HepG2 (cell line): ENCODE measurements at regions not wholly inside any gene's neighbourhood (a gene's known extent, or its start where the extent isn't known, plus 50 kb on each side); places are given as distances from the start of the nearest gene placed in this dataset.

Experiments used
- BCL6 ChIP-seq: IDR thresholded peaks from 2 replicates; pipeline ENCODE4 v1.6.1; 2016; ENCODE audit warnings: missing genetic modification reagents, missing compliant biosample characterization
- CBX5 ChIP-seq: sonication (generic); formaldehyde crosslinking; IDR thresholded peaks from 2 replicates; pipeline ENCODE4 v1.4.0; 2020; ENCODE audit warnings: missing genetic modification reagents, borderline replicate concordance
- GTF2F1 ChIP-seq: fragments of 150-350 bp; IDR thresholded peaks from 2 replicates; pipeline ENCODE4 v1.6.1; 2014; ENCODE audit warnings: low read length
- NFIC ChIP-seq: IDR thresholded peaks from 2 replicates; pipeline ENCODE4 v1.6.1; 2012; ENCODE audit warnings: mild to moderate bottlenecking, low read length, inconsistent platforms
- NFKB2 ChIP-seq: sonication (generic); formaldehyde crosslinking; IDR thresholded peaks from 2 replicates; pipeline ENCODE4 v1.4.0; 2020; ENCODE audit warnings: missing genetic modification reagents, borderline replicate concordance
- RAD51 ChIP-seq: fragments of 450-650 bp; IDR thresholded peaks from 2 replicates; pipeline ENCODE4 v1.6.1; 2016; ENCODE audit warnings: borderline replicate concordance
- RFXANK ChIP-seq: IDR thresholded peaks from 2 replicates; pipeline ENCODE4 v1.6.1; 2016
- SMYD3 ChIP-seq: sonication (generic); formaldehyde crosslinking; IDR thresholded peaks from 2 replicates; pipeline ENCODE4 v1.8.1; 2023; ENCODE audit warnings: mild to moderate bottlenecking, missing genetic modification reagents
- ZFP37 ChIP-seq: sonication (generic); formaldehyde crosslinking; IDR thresholded peaks from 2 replicates; pipeline ENCODE4 v1.4.0; 2020; ENCODE audit warnings: missing genetic modification reagents, borderline replicate concordance
- ZNF230 ChIP-seq: sonication (generic); formaldehyde crosslinking; IDR thresholded peaks from 2 replicates; pipeline ENCODE4 v1.4.0; 2020; ENCODE audit warnings: mild to moderate bottlenecking, missing genetic modification reagents
- ZNF337 ChIP-seq: sonication (generic); formaldehyde crosslinking; IDR thresholded peaks from 2 replicates; pipeline ENCODE4 v1.5.1; 2020; ENCODE audit warnings: missing genetic modification reagents, low read depth, mild to moderate bottlenecking, borderline replicate concordance
- ZNF644 ChIP-seq: IDR thresholded peaks from 2 replicates; pipeline ENCODE4 v1.6.1; 2016; ENCODE audit warnings: low read depth
- TF ChIP-seq, protein P1 (sequence below): sonication (generic); formaldehyde crosslinking; IDR thresholded peaks from 2 replicates; pipeline ENCODE4 v1.4.0; 2020; ENCODE audit warnings: missing genetic modification reagents, mild to moderate bottlenecking, borderline replicate concordance
- TF ChIP-seq, protein P2 (sequence below): sonication (generic); formaldehyde crosslinking; IDR thresholded peaks from 2 replicates; pipeline ENCODE4 v1.5.1; 2020; ENCODE audit warnings: mild to moderate bottlenecking, missing genetic modification reagents, borderline replicate concordance
- TF ChIP-seq, protein P3 (sequence below): IDR thresholded peaks from 2 replicates; pipeline ENCODE4 v1.6.1; 2018; ENCODE audit warnings: missing genetic modification reagents
- TF ChIP-seq, protein P4 (sequence below): sonication (generic); formaldehyde crosslinking; IDR thresholded peaks from 2 replicates; pipeline ENCODE4 v1.8.1; 2023; ENCODE audit warnings: mild to moderate bottlenecking, moderate library complexity, missing genetic modification reagents
- TF ChIP-seq, protein P5 (sequence below): sonication (generic); formaldehyde crosslinking; IDR thresholded peaks from 2 replicates; pipeline ENCODE4 v1.5.0; 2020; ENCODE audit warnings: missing genetic modification reagents

- TF ChIP-seq, protein P1, sequence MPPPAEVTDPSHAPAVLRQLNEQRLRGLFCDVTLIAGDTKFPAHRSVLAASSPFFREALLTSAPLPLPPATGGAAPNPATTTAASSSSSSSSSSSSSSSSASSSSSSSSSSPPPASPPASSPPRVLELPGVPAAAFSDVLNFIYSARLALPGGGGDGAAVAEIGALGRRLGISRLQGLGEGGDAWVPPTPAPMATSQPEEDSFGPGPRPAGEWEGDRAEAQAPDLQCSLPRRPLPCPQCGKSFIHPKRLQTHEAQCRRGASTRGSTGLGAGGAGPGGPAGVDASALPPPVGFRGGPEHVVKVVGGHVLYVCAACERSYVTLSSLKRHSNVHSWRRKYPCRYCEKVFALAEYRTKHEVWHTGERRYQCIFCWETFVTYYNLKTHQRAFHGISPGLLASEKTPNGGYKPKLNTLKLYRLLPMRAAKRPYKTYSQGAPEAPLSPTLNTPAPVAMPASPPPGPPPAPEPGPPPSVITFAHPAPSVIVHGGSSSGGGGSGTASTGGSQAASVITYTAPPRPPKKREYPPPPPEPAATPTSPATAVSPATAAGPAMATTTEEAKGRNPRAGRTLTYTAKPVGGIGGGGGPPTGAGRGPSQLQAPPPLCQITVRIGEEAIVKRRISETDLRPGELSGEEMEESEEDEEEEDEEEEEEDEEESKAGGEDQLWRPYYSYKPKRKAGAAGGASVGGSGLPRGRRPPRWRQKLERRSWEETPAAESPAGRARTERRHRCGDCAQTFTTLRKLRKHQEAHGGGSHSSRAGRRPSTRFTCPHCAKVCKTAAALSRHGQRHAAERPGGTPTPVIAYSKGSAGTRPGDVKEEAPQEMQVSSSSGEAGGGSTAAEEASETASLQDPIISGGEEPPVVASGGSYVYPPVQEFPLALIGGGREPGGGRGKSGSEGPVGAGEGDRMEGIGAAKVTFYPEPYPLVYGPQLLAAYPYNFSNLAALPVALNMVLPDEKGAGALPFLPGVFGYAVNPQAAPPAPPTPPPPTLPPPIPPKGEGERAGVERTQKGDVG: no peak
- TF ChIP-seq ZFP37 (CRISPR knock-in tag) (no peak), ZNF337 (CRISPR knock-in tag) (no peak), GTF2F1 (no peak), RFXANK (CRISPR knock-in tag) (no peak), CBX5 (no peak), BCL6 (0 out of 2 replicates have a peak, but pooled peaks have one; percentile 18), NFKB2 (no peak), RAD51 (no peak), ZNF230 (CRISPR knock-in tag) (no peak), SMYD3 (no peak), NFIC (no peak), ZNF644 (no peak)
- TF ChIP-seq, protein P2, sequence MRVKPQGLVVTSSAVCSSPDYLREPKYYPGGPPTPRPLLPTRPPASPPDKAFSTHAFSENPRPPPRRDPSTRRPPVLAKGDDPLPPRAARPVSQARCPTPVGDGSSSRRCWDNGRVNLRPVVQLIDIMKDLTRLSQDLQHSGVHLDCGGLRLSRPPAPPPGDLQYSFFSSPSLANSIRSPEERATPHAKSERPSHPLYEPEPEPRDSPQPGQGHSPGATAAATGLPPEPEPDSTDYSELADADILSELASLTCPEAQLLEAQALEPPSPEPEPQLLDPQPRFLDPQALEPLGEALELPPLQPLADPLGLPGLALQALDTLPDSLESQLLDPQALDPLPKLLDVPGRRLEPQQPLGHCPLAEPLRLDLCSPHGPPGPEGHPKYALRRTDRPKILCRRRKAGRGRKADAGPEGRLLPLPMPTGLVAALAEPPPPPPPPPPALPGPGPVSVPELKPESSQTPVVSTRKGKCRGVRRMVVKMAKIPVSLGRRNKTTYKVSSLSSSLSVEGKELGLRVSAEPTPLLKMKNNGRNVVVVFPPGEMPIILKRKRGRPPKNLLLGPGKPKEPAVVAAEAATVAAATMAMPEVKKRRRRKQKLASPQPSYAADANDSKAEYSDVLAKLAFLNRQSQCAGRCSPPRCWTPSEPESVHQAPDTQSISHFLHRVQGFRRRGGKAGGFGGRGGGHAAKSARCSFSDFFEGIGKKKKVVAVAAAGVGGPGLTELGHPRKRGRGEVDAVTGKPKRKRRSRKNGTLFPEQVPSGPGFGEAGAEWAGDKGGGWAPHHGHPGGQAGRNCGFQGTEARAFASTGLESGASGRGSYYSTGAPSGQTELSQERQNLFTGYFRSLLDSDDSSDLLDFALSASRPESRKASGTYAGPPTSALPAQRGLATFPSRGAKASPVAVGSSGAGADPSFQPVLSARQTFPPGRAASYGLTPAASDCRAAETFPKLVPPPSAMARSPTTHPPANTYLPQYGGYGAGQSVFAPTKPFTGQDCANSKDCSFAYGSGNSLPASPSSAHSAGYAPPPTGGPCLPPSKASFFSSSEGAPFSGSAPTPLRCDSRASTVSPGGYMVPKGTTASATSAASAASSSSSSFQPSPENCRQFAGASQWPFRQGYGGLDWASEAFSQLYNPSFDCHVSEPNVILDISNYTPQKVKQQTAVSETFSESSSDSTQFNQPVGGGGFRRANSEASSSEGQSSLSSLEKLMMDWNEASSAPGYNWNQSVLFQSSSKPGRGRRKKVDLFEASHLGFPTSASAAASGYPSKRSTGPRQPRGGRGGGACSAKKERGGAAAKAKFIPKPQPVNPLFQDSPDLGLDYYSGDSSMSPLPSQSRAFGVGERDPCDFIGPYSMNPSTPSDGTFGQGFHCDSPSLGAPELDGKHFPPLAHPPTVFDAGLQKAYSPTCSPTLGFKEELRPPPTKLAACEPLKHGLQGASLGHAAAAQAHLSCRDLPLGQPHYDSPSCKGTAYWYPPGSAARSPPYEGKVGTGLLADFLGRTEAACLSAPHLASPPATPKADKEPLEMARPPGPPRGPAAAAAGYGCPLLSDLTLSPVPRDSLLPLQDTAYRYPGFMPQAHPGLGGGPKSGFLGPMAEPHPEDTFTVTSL (CRISPR knock-in tag): no peak
- TF ChIP-seq, protein P3, sequence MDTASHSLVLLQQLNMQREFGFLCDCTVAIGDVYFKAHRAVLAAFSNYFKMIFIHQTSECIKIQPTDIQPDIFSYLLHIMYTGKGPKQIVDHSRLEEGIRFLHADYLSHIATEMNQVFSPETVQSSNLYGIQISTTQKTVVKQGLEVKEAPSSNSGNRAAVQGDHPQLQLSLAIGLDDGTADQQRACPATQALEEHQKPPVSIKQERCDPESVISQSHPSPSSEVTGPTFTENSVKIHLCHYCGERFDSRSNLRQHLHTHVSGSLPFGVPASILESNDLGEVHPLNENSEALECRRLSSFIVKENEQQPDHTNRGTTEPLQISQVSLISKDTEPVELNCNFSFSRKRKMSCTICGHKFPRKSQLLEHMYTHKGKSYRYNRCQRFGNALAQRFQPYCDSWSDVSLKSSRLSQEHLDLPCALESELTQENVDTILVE (CRISPR knock-in tag): no peak
- TF ChIP-seq, protein P4, sequence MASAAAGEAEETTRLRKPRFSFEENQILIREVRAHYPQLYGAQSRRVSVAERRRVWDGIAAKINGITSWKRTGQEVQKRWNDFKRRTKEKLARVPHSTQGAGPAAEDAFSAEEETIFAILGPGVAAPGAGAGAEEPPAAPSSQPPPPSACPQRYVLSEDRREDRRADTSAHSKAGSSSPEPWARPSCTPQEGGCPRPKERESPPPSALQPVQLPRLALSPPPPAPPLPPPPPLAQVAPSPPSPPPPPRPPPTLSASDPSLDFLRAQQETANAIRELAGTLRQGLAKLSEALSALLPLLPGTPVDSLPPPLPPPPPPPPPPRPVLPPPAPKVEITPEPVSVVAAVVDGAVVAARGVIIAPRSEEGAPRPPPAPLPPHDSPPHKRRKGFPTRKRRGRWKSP (CRISPR knock-in tag): no peak
- TF ChIP-seq, protein P5, sequence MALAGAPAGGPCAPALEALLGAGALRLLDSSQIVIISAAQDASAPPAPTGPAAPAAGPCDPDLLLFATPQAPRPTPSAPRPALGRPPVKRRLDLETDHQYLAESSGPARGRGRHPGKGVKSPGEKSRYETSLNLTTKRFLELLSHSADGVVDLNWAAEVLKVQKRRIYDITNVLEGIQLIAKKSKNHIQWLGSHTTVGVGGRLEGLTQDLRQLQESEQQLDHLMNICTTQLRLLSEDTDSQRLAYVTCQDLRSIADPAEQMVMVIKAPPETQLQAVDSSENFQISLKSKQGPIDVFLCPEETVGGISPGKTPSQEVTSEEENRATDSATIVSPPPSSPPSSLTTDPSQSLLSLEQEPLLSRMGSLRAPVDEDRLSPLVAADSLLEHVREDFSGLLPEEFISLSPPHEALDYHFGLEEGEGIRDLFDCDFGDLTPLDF (CRISPR knock-in tag): no peak
Measured at GRCh38 chr3:187943677-187944389, 198.6 kb upstream of the BCL6 start (continued).
